ENCODE measurements at regions not wholly inside any gene's neighbourhood (a gene's known extent, or its start where the extent isn't known, plus 50 kb on each side); places are given as distances from the start of the nearest gene placed in this dataset.

- Mint-ChIP-seq H3K9me3 (peaks cover 0 to 7% (median 0%) of the 10 kb centered on the region in 7 donors), H3K27ac (peak overlapping the region in 2 of 7 donors; percentile 31 to 77), H3K4me1 (peaks cover 8% of the 10 kb centered on the region), H3K4me3 (peak overlapping the region; percentile 54 to 68), H3K27me3 (ENCODE audit: low read depth in 3 of 3) (peaks cover 0 to 8% (median 1%) of the 10 kb centered on the region in 3 donors), H3K36me3 (no peaks in the 10 kb centered on the region)
- peak overlapping the region; percentile 20 for H3K4me2 ChIP-seq (replicated peaks; ENCODE audit: extremely low read depth, low read length, poor library complexity, severe bottlenecking)
- H3K36me3 ChIP-seq (replicated peaks in 1 of 2; ENCODE audit: control insufficient read depth in 1 of 2, insufficient read depth in 2 of 2, low read length in 2 of 2), result no peaks in the 10 kb centered on the region
- peaks cover 6 to 7% of the 10 kb centered on the region in 2 donors for H3K4me1 ChIP-seq (ENCODE audit: control insufficient read depth in 1 of 2, insufficient read depth in 2 of 2, low read length in 2 of 2)
- H3K27ac ChIP-seq (ENCODE audit: low read depth in 1 of 2, low read length in 2 of 2), result no peak overlapping the region
- TF ChIP-seq CTCF (IDR thresholded peaks at IDR 0.05), result no peak
- peak overlapping the region in 1 of 3 experiments; percentile 16 for H3K4me3 ChIP-seq (replicated peaks in 1 of 3; ENCODE audit: low read depth in 2 of 3, low read length in 3 of 3)
- H3K9me3 ChIP-seq (replicated peaks in 1 of 2; ENCODE audit: control insufficient read depth in 1 of 2, insufficient read depth in 1 of 2, low read length in 2 of 2), result no peaks in the 10 kb centered on the region
- peak overlapping the region; percentile 10 for H3K9ac ChIP-seq (ENCODE audit: insufficient read depth, low read length, poor library complexity, severe bottlenecking)
- intact Hi-C loops (cut with micrococcal nuclease), result no loop called here
- no peaks in the 10 kb centered on the region for H3K79me2 ChIP-seq (ENCODE audit: insufficient read depth, low read length)
- no peaks in the 10 kb centered on the region for H3K27me3 ChIP-seq (ENCODE audit: control insufficient read depth in 2 of 2, insufficient read depth in 2 of 2, low read length in 2 of 2)
- DNase-seq, result peak in 1 of 3 donors; percentile 7
- no peaks in the 10 kb centered on the region for H4K20me1 ChIP-seq (ENCODE audit: insufficient read depth, low read length)
- peak overlapping the region; percentile 44 for H2AFZ ChIP-seq (ENCODE audit: insufficient read depth, low read depth, low read length, poor library complexity, severe bottlenecking)
- WGBS (ENCODE audit: insufficient coverage), result 13% methylated on average over 3 of the region's 7 CpGs
Measured at GRCh38 chr1:42013881-42014470, 95.3 kb upstream of the HIVEP3 start.

- H3K4me1 Mint-ChIP-seq, result peaks cover 8% of the 10 kb centered on the region
- Histone ChIP-seq H3K9me3 (replicated peaks in 1 of 2; ENCODE audit: control insufficient read depth in 1 of 2, insufficient read depth in 1 of 2, low read length in 2 of 2) (no peaks in the 10 kb centered on the region), H3K9ac (ENCODE audit: insufficient read depth, low read length, poor library complexity, severe bottlenecking) (no peak overlapping the region), H3K79me2 (ENCODE audit: insufficient read depth, low read length) (no peaks in the 10 kb centered on the region), H2AFZ (ENCODE audit: insufficient read depth, low read depth, low read length, poor library complexity, severe bottlenecking) (no peak overlapping the region), H3K4me1 (ENCODE audit: control insufficient read depth in 1 of 2, insufficient read depth in 2 of 2, low read length in 2 of 2) (peaks cover 6 to 7% of the 10 kb centered on the region in 2 donors), H3K4me3 (replicated peaks in 1 of 3; ENCODE audit: low read depth in 2 of 3, low read length in 3 of 3) (no peak overlapping the region), H4K20me1 (ENCODE audit: insufficient read depth, low read length) (no peaks in the 10 kb centered on the region), H3K4me2 (replicated peaks; ENCODE audit: extremely low read depth, low read length, poor library complexity, severe bottlenecking) (no peak overlapping the region), H3K27ac (ENCODE audit: low read depth in 1 of 2, low read length in 2 of 2) (no peak overlapping the region), H3K36me3 (replicated peaks in 1 of 2; ENCODE audit: control insufficient read depth in 1 of 2, insufficient read depth in 2 of 2, low read length in 2 of 2) (no peaks in the 10 kb centered on the region), H3K27me3 (ENCODE audit: control insufficient read depth in 2 of 2, insufficient read depth in 2 of 2, low read length in 2 of 2) (no peaks in the 10 kb centered on the region)
- DNase-seq, result no peak
- no peak overlapping the region for H3K27ac Mint-ChIP-seq
- H3K4me3 Mint-ChIP-seq, result no peak overlapping the region
- H3K36me3 Mint-ChIP-seq, result no peaks in the 10 kb centered on the region
- peaks cover 0 to 8% (median 1%) of the 10 kb centered on the region in 3 donors for H3K27me3 Mint-ChIP-seq (ENCODE audit: low read depth in 3 of 3)
- no peak for TF ChIP-seq CTCF (IDR thresholded peaks at IDR 0.05)
- intact Hi-C loops (cut with micrococcal nuclease), result no loop called here
- H3K9me3 Mint-ChIP-seq, result peaks cover 0 to 4% (median 0%) of the 10 kb centered on the region in 7 donors
- WGBS (ENCODE audit: insufficient coverage), result no CpG with 5 or more reads among the region's 1 CpG
Measured at GRCh38 chr1:42012852-42013251, 94.1 kb upstream of the HIVEP3 start.

All from CD14-positive monocyte (primary cell).